Adipocyte (in vitro differentiated cells): ENCODE measurements at regions not wholly inside any gene's neighbourhood (a gene's known extent, or its start where the extent isn't known, plus 50 kb on each side); places are given as distances from the start of the nearest gene placed in this dataset.
"Not testable (repeated sequence)": the region's sequence is repeated elsewhere in the genome, so short reads cannot be mapped to it uniquely, and the experiment has no call there.

ENCODE experiments used
- DNase-seq: peaks from one replicate; pipeline ENCODE4 v3.0.0-alpha.2; 2015; ENCODE audit warnings: low read depth
- H3K27me3 ChIP-seq: replicated peaks from 2 replicates; pipeline ENCODE4 v1.7.0; 2013; ENCODE audit warnings: mild to moderate bottlenecking, low read length, moderate library complexity; ENCODE audit not compliant: control insufficient read depth, insufficient read depth
- H3K36me3 ChIP-seq: 2 replicates; pipeline ENCODE4 v1.7.0; 2013; ENCODE audit warnings: low read length, mild to moderate bottlenecking, moderate library complexity; ENCODE audit not compliant: control insufficient read depth, insufficient read depth, severe bottlenecking
- H3K4me1 ChIP-seq: 2 replicates; pipeline ENCODE4 v1.7.0; 2013; ENCODE audit warnings: mild to moderate bottlenecking, low read length, moderate library complexity; ENCODE audit not compliant: control insufficient read depth, insufficient read depth
- H3K4me3 ChIP-seq: 2 replicates; pipeline ENCODE4 v1.7.0; 2013; ENCODE audit warnings: mild to moderate bottlenecking, low read length, moderate library complexity
- H3K9ac ChIP-seq: 2 replicates; pipeline ENCODE4 v1.7.0; 2013; ENCODE audit warnings: mild to moderate bottlenecking, low read length, moderate library complexity
- H3K9me3 ChIP-seq: 2 replicates; pipeline ENCODE4 v1.7.0; 2013; ENCODE audit warnings: mild to moderate bottlenecking, low read length, moderate library complexity; ENCODE audit not compliant: control insufficient read depth

GRCh38 chr6:50899306-50899870 is 80.7 kb downstream of the TFAP2B start:
- Histone ChIP-seq H3K9me3 (no peaks in the 10 kb centered on the region), H3K27me3 (no peaks in the 10 kb centered on the region), H3K9ac (no peak overlapping the region), H3K36me3 (no peaks in the 10 kb centered on the region), H3K4me1 (peaks cover 5% of the 10 kb centered on the region), H3K4me3 (no peak overlapping the region)
- no peak for DNase-seq

- Histone ChIP-seq H3K9me3 (no peaks in the 10 kb centered on the region), H3K4me3 (no peak overlapping the region), H3K9ac (no peak overlapping the region), H3K4me1 (peaks cover 5% of the 10 kb centered on the region), H3K36me3 (no peaks in the 10 kb centered on the region), H3K27me3 (no peaks in the 10 kb centered on the region)
- no peak for DNase-seq
These were observed 83.6 kb downstream of the TFAP2B start for GRCh38 chr6:50902260-50902659.

- H3K9me3 ChIP-seq: no peaks in the 10 kb centered on the region
- no peak overlapping the region for H3K9ac ChIP-seq
- no peaks in the 10 kb centered on the region for H3K27me3 ChIP-seq
- H3K4me1 ChIP-seq: no peaks in the 10 kb centered on the region
- H3K4me3 ChIP-seq: no peak overlapping the region
- no peaks in the 10 kb centered on the region for H3K36me3 ChIP-seq
- DNase-seq: no peak
These were observed 86.6 kb downstream of the TFAP2B start for GRCh38 chr6:50905297-50905696.

GRCh38 chr6:50907565-50907964 is 88.9 kb downstream of the TFAP2B start:
- Histone ChIP-seq H3K4me1 (no peaks in the 10 kb centered on the region), H3K36me3 (no peaks in the 10 kb centered on the region), H3K9me3 (no peaks in the 10 kb centered on the region), H3K9ac (no peak overlapping the region), H3K27me3 (no peaks in the 10 kb centered on the region), H3K4me3 (no peak overlapping the region)
- no peak for DNase-seq

GRCh38 chr6:50913105-50913770 is 94.6 kb downstream of the TFAP2B start:
- no peaks in the 10 kb centered on the region for H3K36me3 ChIP-seq
- DNase-seq: no peak
- no peak overlapping the region for H3K4me3 ChIP-seq
- H3K27me3 ChIP-seq: no peaks in the 10 kb centered on the region
- H3K9ac ChIP-seq: no peak overlapping the region
- H3K4me1 ChIP-seq: no peaks in the 10 kb centered on the region
- H3K9me3 ChIP-seq: peaks cover 11% of the 10 kb centered on the region

GRCh38 chr6:50921378-50921777 is 102.7 kb downstream of the TFAP2B start:
- H3K4me3 ChIP-seq, DNase-seq, H3K4me1 ChIP-seq, H3K36me3 ChIP-seq, H3K9ac ChIP-seq, H3K9me3 ChIP-seq, H3K27me3 ChIP-seq: not testable (repeated sequence)

GRCh38 chr6:50921968-50922367 is 103.3 kb downstream of the TFAP2B start:
- no peak for DNase-seq
- Histone ChIP-seq H3K9me3 (peaks cover 6% of the 10 kb centered on the region), H3K9ac (no peak overlapping the region), H3K27me3 (no peaks in the 10 kb centered on the region), H3K36me3 (no peaks in the 10 kb centered on the region), H3K4me3 (no peak overlapping the region), H3K4me1 (no peaks in the 10 kb centered on the region)

GRCh38 chr6:50922579-50923525 is 104.2 kb downstream of the TFAP2B start:
- Histone ChIP-seq H3K9ac (no peak overlapping the region), H3K27me3 (no peaks in the 10 kb centered on the region), H3K4me1 (no peaks in the 10 kb centered on the region), H3K4me3 (no peak overlapping the region), H3K36me3 (no peaks in the 10 kb centered on the region), H3K9me3 (peaks cover 6% of the 10 kb centered on the region)
- DNase-seq: no peak

- no peak overlapping the region for H3K4me3 ChIP-seq
- H3K36me3 ChIP-seq: no peaks in the 10 kb centered on the region
- H3K9me3 ChIP-seq: peaks cover 6% of the 10 kb centered on the region
- no peak overlapping the region for H3K9ac ChIP-seq
- no peaks in the 10 kb centered on the region for H3K4me1 ChIP-seq
- DNase-seq: no peak
- no peaks in the 10 kb centered on the region for H3K27me3 ChIP-seq
These were observed 106.1 kb downstream of the TFAP2B start for GRCh38 chr6:50924758-50925157.

- no peaks in the 10 kb centered on the region for H3K4me1 ChIP-seq
- H3K27me3 ChIP-seq: no peaks in the 10 kb centered on the region
- H3K36me3 ChIP-seq: no peaks in the 10 kb centered on the region
- no peak overlapping the region for H3K9ac ChIP-seq
- peaks cover 6% of the 10 kb centered on the region for H3K9me3 ChIP-seq
- H3K4me3 ChIP-seq: no peak overlapping the region
- no peak for DNase-seq
These were observed 106.9 kb downstream of the TFAP2B start for GRCh38 chr6:50925548-50925947.

- H3K9ac ChIP-seq: no peak overlapping the region
- H3K4me3 ChIP-seq: no peak overlapping the region
- no peak for DNase-seq
- H3K9me3 ChIP-seq: peaks cover 6% of the 10 kb centered on the region
- H3K27me3 ChIP-seq: no peaks in the 10 kb centered on the region
- H3K36me3 ChIP-seq: no peaks in the 10 kb centered on the region
- no peaks in the 10 kb centered on the region for H3K4me1 ChIP-seq
These were observed 107.3 kb downstream of the TFAP2B start for GRCh38 chr6:50925981-50926380.
